SK-N-SH (cell line): ENCODE measurements at regions not wholly inside any gene's neighbourhood (a gene's known extent, or its start where the extent isn't known, plus 50 kb on each side); places are given as distances from the start of the nearest gene placed in this dataset.

Experiments used
- CTCF ChIP-seq: fragments of 200-600 bp; sonication (generic); IDR thresholded peaks from 2 replicates; pipeline ENCODE4 v1.6.1; 2017; ENCODE audit warnings: antibody characterized with exemption, mild to moderate bottlenecking, moderate library complexity
- FOXJ3 ChIP-seq: sonication (generic); formaldehyde crosslinking; IDR thresholded peaks from 2 replicates; pipeline ENCODE4 v1.5.1; 2020; ENCODE audit warnings: mild to moderate bottlenecking, missing genetic modification reagents
- JUND ChIP-seq: IDR thresholded peaks from 2 replicates; pipeline ENCODE4 v1.4.0; 2012
- MXI1 ChIP-seq: IDR thresholded peaks from 2 replicates; pipeline ENCODE4 v1.6.1; 2012; ENCODE audit warnings: mild to moderate bottlenecking, low read depth, low read length, improper control_type of control experiment
- SIN3A ChIP-seq: IDR thresholded peaks from 2 replicates; pipeline ENCODE4 v1.6.1; 2012; ENCODE audit warnings: low read depth, mild to moderate bottlenecking, low read length, moderate library complexity, borderline replicate concordance
- TAF1 ChIP-seq: IDR thresholded peaks from 2 replicates; pipeline ENCODE4 v1.6.1; 2012; ENCODE audit warnings: low read depth, mild to moderate bottlenecking, low read length, moderate library complexity, borderline replicate concordance

- TF ChIP-seq SIN3A = no peak
- TF ChIP-seq MXI1 = no peak
- no peak for TF ChIP-seq CTCF
- no peak for TF ChIP-seq FOXJ3 (CRISPR knock-in tag)
- no peak for TF ChIP-seq TAF1
- peak; percentile 63 for TF ChIP-seq JUND
Measured at GRCh38 chr13:90416519-90416918, 931.0 kb upstream of the MIR17HG start.
